Keratinocyte (primary cell): ENCODE measurements at regions not wholly inside any gene's neighbourhood (a gene's known extent, or its start where the extent isn't known, plus 50 kb on each side); places are given as distances from the start of the nearest gene placed in this dataset.

ENCODE experiments used
- DNase-seq: peaks from one replicate; pipeline ENCODE4 v3.0.0-alpha.2; 2011; ENCODE audit warnings: low read depth, missing footprints, low spot score
- FAIRE-seq: peaks from 2 replicates; lab custom pipeline; 2011; peaks lifted over from hg19 to GRCh38; lab: Jason Lieb, UNC
- H2AFZ ChIP-seq: 2 replicates; pipeline ENCODE4 v1.6.0; 2012; ENCODE audit warnings: low read length, control low read depth, inconsistent platforms; ENCODE audit not compliant: control insufficient read depth
- H3K27ac ChIP-seq: 2 replicates; pipeline ENCODE4 v1.5.1; 2011; ENCODE audit warnings: low read length; ENCODE audit not compliant: control insufficient read depth, insufficient read depth
- H3K27me3 ChIP-seq: 3 replicates; pipeline ENCODE4 v1.6.0; 2011; ENCODE audit warnings: low read length; ENCODE audit not compliant: control insufficient read depth, insufficient read depth; ENCODE audit errors: extremely low read depth
- H3K36me3 ChIP-seq, 2 experiments: 2 replicates in 1 of 2; 3 replicates in 1 of 2; pipeline ENCODE4 v1.5.1; 2011; ENCODE audit warnings: low read length in 2 of 2, mild to moderate bottlenecking in 1 of 2; ENCODE audit not compliant: control insufficient read depth in 2 of 2, insufficient read depth in 2 of 2; ENCODE audit errors: extremely low read depth in 1 of 2
- H3K4me1 ChIP-seq: 3 replicates; pipeline ENCODE4 v1.5.1; 2011; ENCODE audit warnings: low read length; ENCODE audit not compliant: control insufficient read depth, insufficient read depth; ENCODE audit errors: extremely low read depth
- H3K4me2 ChIP-seq: 3 replicates; pipeline ENCODE4 v1.6.0; 2011; ENCODE audit warnings: low read depth, low read length; ENCODE audit not compliant: control insufficient read depth, insufficient read depth; ENCODE audit errors: extremely low read depth
- H3K4me3 ChIP-seq, 3 experiments: fragments of 200-600 bp in 1 of 3; sonication (generic) in 1 of 3; 2 replicates in 2 of 3; 3 replicates in 1 of 3; pipeline ENCODE4 v1.5.1; 2011 to 2016; ENCODE audit warnings: low read length in 3 of 3, mild to moderate bottlenecking in 3 of 3, control low read depth in 2 of 3, inconsistent platforms in 1 of 3, low read depth in 1 of 3, mixed read lengths in 1 of 3, mixed run types in 1 of 3, moderate library complexity in 1 of 3; ENCODE audit not compliant: control insufficient read depth in 2 of 3, insufficient read depth in 2 of 3; ENCODE audit errors: extremely low read depth in 1 of 3
- H3K79me2 ChIP-seq: 2 replicates; pipeline ENCODE4 v1.6.0; 2012; ENCODE audit warnings: low read length; ENCODE audit not compliant: control insufficient read depth, insufficient read depth
- H3K9ac ChIP-seq: 3 replicates; pipeline ENCODE4 v1.6.0; 2011; ENCODE audit warnings: low read length; ENCODE audit not compliant: control insufficient read depth, insufficient read depth; ENCODE audit errors: extremely low read depth
- H3K9me1 ChIP-seq: 3 replicates; pipeline ENCODE4 v1.6.0; 2011; ENCODE audit warnings: low read length; ENCODE audit not compliant: control insufficient read depth, insufficient read depth; ENCODE audit errors: extremely low read depth
- H3K9me3 ChIP-seq: 2 replicates; pipeline ENCODE4 v1.5.1; 2012; ENCODE audit warnings: low read depth, low read length; ENCODE audit not compliant: control insufficient read depth
- H4K20me1 ChIP-seq: 3 replicates; pipeline ENCODE4 v1.6.0; 2011; ENCODE audit warnings: low read length; ENCODE audit not compliant: control insufficient read depth, insufficient read depth; ENCODE audit errors: extremely low read depth
- CTCF ChIP-seq, 3 experiments: IDR thresholded peaks in 1 of 3; conservative IDR thresholded peaks in 1 of 3; optimal IDR thresholded peaks in 1 of 3; 2 replicates in 2 of 3; 3 replicates in 1 of 3; pipeline versions ENCODE3 to v1.5.1; 2011; ENCODE audit warnings: low read length in 3 of 3, mild to moderate bottlenecking in 3 of 3, moderate library complexity in 2 of 3, control low read depth in 1 of 3, inconsistent platforms in 1 of 3; ENCODE audit not compliant: insufficient read depth in 2 of 3; ENCODE audit errors: extremely low read depth in 1 of 3
- EZH2 ChIP-seq: IDR thresholded peaks from one replicate; pipeline ENCODE4 v1.6.1; 2012; ENCODE audit warnings: inconsistent platforms, mild to moderate bottlenecking, low read length, moderate library complexity
- dilution Hi-C: fragments of 300-500 bp; cut with MboI; formaldehyde crosslinking; loops from one replicate; pipeline ENCODE4 v1.7.0; 2020; ENCODE audit warnings: low sequenced_read_pairs; ENCODE audit not compliant: extremely low pct_ligation_motif_present

DNA sequence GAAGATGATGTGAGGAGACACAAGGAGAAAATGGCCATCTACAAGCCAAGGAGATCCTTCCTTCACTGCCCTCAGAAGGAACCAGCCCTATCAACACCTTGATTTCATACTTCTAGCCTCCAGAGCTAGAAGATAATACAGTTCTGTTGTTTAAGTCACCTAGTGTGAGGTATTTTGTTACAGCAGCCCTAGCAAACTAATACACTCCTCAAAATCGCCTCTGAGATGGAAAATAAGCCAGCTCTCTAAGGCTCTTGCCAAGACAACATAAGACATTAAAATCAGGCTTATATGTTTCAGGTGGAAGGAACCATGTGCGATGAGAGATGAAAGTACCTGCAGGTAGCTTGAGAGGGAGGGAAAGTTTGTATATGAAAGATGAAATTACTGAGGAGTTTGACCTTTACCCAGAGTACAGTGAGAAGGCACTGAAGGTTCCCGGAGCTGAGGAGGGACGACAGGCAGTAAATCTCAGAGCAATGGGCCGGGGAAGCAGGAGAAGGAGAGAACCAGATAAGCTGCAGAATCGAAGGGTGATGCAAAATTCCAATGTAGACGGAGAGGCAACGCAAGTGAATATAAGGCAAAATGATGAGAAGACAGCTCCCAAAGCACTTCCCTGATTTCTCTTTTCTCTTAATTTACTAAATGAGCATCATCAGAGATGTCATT is 84.7 kb downstream of the HHIPL2 start:
- Histone ChIP-seq H3K4me2 (no peak overlapping the region), H3K9me1 (no peaks in the 10 kb centered on the region), H3K27me3 (no peaks in the 10 kb centered on the region), H3K36me3 (no peaks in the 10 kb centered on the region), H3K79me2 (no peaks in the 10 kb centered on the region), H3K4me3 (no peak overlapping the region), H3K9me3 (no peaks in the 10 kb centered on the region), H3K4me1 (peaks cover 8% of the 10 kb centered on the region), H3K9ac (no peak overlapping the region), H3K27ac (no peak overlapping the region), H2AFZ (no peak overlapping the region), H4K20me1 (no peaks in the 10 kb centered on the region)
- dilution Hi-C loops: no loop called here
- FAIRE-seq (no peak), DNase-seq (no peak)
- no peak for TF ChIP-seq EZH2
- TF ChIP-seq CTCF (optimal IDR thresholded peaks at IDR 0.05 in 1 of 3, IDR thresholded peaks at IDR 0.05 in 1 of 3, conservative IDR thresholded peaks at IDR 0.05 in 1 of 3; ENCODE audit: extremely low read depth in 1 of 3, insufficient read depth in 2 of 3, low read length in 3 of 3): no peak

- DNase-seq: no peak
- no peak overlapping the region for H3K9ac ChIP-seq
- no peak overlapping the region for H3K4me2 ChIP-seq
- dilution Hi-C loops: no loop called here
- peaks cover 8% of the 10 kb centered on the region for H3K4me1 ChIP-seq
- no peaks in the 10 kb centered on the region for H3K79me2 ChIP-seq
- FAIRE-seq: no peak
- no peak overlapping the region for H2AFZ ChIP-seq
- no peaks in the 10 kb centered on the region for H3K9me1 ChIP-seq
- no peaks in the 10 kb centered on the region for H3K36me3 ChIP-seq
- H3K4me3 ChIP-seq: no peak overlapping the region
- no peaks in the 10 kb centered on the region for H3K27me3 ChIP-seq
- H3K9me3 ChIP-seq: no peaks in the 10 kb centered on the region
- TF ChIP-seq EZH2: no peak
- no peak for TF ChIP-seq CTCF (optimal IDR thresholded peaks at IDR 0.05 in 1 of 3, IDR thresholded peaks at IDR 0.05 in 1 of 3, conservative IDR thresholded peaks at IDR 0.05 in 1 of 3; ENCODE audit: extremely low read depth in 1 of 3, insufficient read depth in 2 of 3, low read length in 3 of 3)
- no peak overlapping the region for H3K27ac ChIP-seq
- H4K20me1 ChIP-seq: no peaks in the 10 kb centered on the region
These were observed 85.3 kb downstream of the HHIPL2 start for GRCh38 chr1:222462601-222463000.
